ENCODE measurements at regions not wholly inside any gene's neighbourhood (a gene's known extent, or its start where the extent isn't known, plus 50 kb on each side); places are given as distances from the start of the nearest gene placed in this dataset.
"Not testable (repeated sequence)": the region's sequence is repeated elsewhere in the genome, so short reads cannot be mapped to it uniquely, and the experiment has no call there.

GRCh38 chrY:13930436-13930835 is 55.8 kb downstream of the VCY start:
- not testable (repeated sequence) for TF ChIP-seq EZH2 (IDR thresholded peaks at IDR 0.05; ENCODE audit: borderline replicate concordance, low read depth, low read length, severe bottlenecking); CTCF (IDR thresholded peaks at IDR 0.05; ENCODE audit: borderline replicate concordance, extremely low read depth, low read length, poor library complexity, severe bottlenecking)

All from DND-41 (cell line).